ENCODE measurements at regions not wholly inside any gene's neighbourhood (a gene's known extent, or its start where the extent isn't known, plus 50 kb on each side); places are given as distances from the start of the nearest gene placed in this dataset.

GRCh38 chr16:73882033-73882432 is 414.6 kb upstream of the PSMD7 start:
- ATAC-seq (no peak), DNase-seq (no peak)
- Mint-ChIP-seq H3K4me1 (no peaks in the 10 kb centered on the region), H3K9me3 (no peaks in the 10 kb centered on the region), H3K4me3 (no peak overlapping the region), H3K27me3 (peaks cover 14% of the 10 kb centered on the region), H3K27ac (no peak overlapping the region)

- Mint-ChIP-seq H3K4me1 (no peaks in the 10 kb centered on the region), H3K27me3 (peaks cover 5% of the 10 kb centered on the region), H3K9me3 (no peaks in the 10 kb centered on the region), H3K27ac (peak overlapping the region in 1 of 2 donors; percentile 4), H3K4me3 (no peak overlapping the region)
- ATAC-seq: no peak
- no peak for DNase-seq
Observed at GRCh38 chr16:73879621-73880020, 417.0 kb upstream of the PSMD7 start.

GRCh38 chr16:73878611-73879010 is 418.0 kb upstream of the PSMD7 start:
- no peak overlapping the region for H3K27ac Mint-ChIP-seq

DNA sequence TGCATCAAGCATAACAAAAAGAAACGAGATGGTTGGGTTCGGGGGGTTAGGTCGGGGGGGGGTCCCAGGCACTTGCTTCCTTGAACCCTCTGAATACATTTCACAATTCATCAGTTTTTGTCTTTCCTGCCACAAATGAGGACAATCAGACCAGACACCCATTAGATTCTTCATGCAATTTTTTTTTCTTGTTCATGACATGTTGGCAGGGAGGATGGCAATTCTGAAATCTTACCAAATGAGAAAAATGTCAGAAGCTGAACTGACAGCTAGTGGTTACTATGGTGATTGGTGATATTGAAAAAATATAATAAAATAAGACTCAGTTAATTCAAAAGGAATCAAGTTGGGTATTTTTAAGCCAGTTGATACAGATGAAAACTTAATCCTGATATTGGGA is 419.5 kb upstream of the PSMD7 start:
- no peaks in the 10 kb centered on the region for H3K4me1 Mint-ChIP-seq
- DNase-seq (no peak), ATAC-seq (no peak)
- H3K27ac Mint-ChIP-seq: no peak overlapping the region
- H3K9me3 Mint-ChIP-seq: no peaks in the 10 kb centered on the region
- no peak overlapping the region for H3K4me3 Mint-ChIP-seq
- peaks cover 5% of the 10 kb centered on the region for H3K27me3 Mint-ChIP-seq

More at GRCh38 chr16:73878611-73879010, 418.0 kb upstream of the PSMD7 start:
- H3K9me3 Mint-ChIP-seq: no peaks in the 10 kb centered on the region
- peaks cover 5% of the 10 kb centered on the region for H3K27me3 Mint-ChIP-seq
- no peak for ATAC-seq
- no peak for DNase-seq
- no peaks in the 10 kb centered on the region for H3K4me1 Mint-ChIP-seq
- no peak overlapping the region for H3K4me3 Mint-ChIP-seq

GRCh38 chr16:73875996-73876690 is 420.5 kb upstream of the PSMD7 start:
- Mint-ChIP-seq H3K9me3 (no peaks in the 10 kb centered on the region), H3K27me3 (peaks cover 5% of the 10 kb centered on the region), H3K4me1 (no peaks in the 10 kb centered on the region), H3K4me3 (no peak overlapping the region), H3K27ac (no peak overlapping the region)
- ATAC-seq (no peak), DNase-seq (no peak)

DNA sequence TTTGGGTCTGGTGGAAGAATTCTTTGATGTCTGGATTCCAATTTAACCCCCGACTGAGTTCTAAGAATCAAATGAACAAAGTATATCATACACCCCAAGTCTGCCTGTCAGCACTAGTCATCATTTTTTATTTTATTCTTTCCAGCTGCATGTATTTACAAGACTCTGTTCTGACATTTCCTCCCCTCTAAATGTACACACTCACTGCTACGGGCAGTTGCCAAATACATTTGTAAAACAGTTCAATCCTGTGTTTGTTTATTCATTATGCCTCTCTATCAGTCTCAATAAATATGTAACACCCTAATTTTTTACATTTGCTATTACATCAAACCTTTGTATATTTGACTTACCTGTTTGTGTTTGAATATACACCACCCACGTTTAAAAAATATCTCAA is 422.3 kb upstream of the PSMD7 start:
- no peaks in the 10 kb centered on the region for H3K27me3 Mint-ChIP-seq
- no peak overlapping the region for H3K4me3 Mint-ChIP-seq
- H3K4me1 Mint-ChIP-seq: no peaks in the 10 kb centered on the region
- no peak overlapping the region for H3K27ac Mint-ChIP-seq
- no peaks in the 10 kb centered on the region for H3K9me3 Mint-ChIP-seq
- ATAC-seq (no peak), DNase-seq (no peak)

GRCh38 chr16:73873643-73874042 is 423.0 kb upstream of the PSMD7 start:
- Mint-ChIP-seq H3K27ac (no peak overlapping the region), H3K9me3 (no peaks in the 10 kb centered on the region), H3K4me1 (no peaks in the 10 kb centered on the region), H3K4me3 (no peak overlapping the region), H3K27me3 (no peaks in the 10 kb centered on the region)
- ATAC-seq (no peak), DNase-seq (no peak)

DNA sequence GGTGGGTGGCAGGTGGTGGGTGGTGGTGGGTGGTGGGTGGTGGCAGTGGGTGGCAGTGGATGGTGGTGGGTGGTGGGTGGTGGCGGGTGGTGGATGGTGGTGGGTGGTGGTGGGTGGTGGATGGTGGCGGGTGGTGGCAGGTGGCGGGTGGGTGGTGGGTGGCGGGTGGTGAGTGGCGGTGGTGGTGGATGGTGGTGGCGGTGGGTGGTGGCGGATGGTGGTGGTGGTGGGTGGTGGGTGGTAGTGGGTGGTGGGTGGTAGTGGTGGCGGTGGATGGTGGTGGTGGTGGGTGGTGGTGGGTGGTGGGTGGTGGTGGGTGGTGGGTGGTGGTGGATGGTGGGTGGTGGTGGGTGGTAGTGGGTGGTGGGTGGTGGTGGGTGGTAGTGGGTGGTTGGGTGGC is 423.8 kb upstream of the PSMD7 start:
- H3K4me3 Mint-ChIP-seq: no peak overlapping the region
- H3K27ac Mint-ChIP-seq: no peak overlapping the region
- DNase-seq (no peak), ATAC-seq (peak; percentile 72)
- H3K9me3 Mint-ChIP-seq: no peaks in the 10 kb centered on the region
- H3K4me1 Mint-ChIP-seq: no peaks in the 10 kb centered on the region
- no peaks in the 10 kb centered on the region for H3K27me3 Mint-ChIP-seq

GRCh38 chr16:73871088-73871733 is 425.4 kb upstream of the PSMD7 start:
- no peak for ATAC-seq
- H3K27ac Mint-ChIP-seq: no peak overlapping the region

DNA sequence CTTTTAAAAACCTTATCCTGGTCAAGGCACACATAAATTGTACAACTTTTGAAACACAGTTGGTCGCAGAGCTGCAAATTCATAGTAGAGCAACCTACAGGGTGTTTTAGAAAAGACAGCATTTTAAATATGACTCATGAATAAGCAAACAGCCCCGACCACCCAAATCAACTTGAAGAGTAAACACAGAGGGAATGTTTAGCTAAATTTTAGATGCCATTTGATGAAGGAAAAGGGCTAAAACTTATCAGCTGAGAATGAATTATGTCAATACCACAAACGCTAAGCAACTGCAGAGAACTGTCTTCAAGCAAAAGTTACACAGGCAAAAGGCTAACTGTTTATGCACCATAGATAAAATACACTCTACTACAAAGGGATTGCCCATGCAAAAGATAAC is 427.5 kb upstream of the PSMD7 start:
- H3K27me3 Mint-ChIP-seq: no peaks in the 10 kb centered on the region
- no peaks in the 10 kb centered on the region for H3K4me1 Mint-ChIP-seq
- ATAC-seq: no peak
- H3K4me3 Mint-ChIP-seq: no peak overlapping the region
- H3K27ac Mint-ChIP-seq: no peak overlapping the region
- no peak for DNase-seq
- H3K9me3 Mint-ChIP-seq: no peaks in the 10 kb centered on the region

More at GRCh38 chr16:73871088-73871733, 425.4 kb upstream of the PSMD7 start:
- Mint-ChIP-seq H3K4me1 (no peaks in the 10 kb centered on the region), H3K4me3 (no peak overlapping the region), H3K27me3 (no peaks in the 10 kb centered on the region), H3K9me3 (no peaks in the 10 kb centered on the region)
- DNase-seq: no peak

DNA sequence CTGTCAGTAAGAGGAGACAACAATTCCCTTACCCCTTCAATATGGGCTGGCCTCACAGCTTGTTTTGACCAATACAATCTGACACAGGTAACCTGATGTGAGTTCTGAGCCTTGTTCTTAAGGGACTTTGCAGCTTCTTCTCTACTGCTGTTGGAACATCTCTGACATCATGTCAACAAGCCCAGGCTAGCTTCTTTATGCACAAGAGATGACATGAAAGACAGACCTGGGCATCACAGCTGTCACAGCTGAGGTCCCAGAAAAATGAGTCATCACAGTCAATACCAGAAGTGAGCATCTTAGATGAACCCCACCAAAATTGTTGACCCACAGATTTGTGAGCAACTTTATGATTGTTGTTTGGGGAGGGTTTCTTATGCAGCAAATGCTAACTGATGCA is 431.7 kb upstream of the PSMD7 start:
- ATAC-seq (no peak), DNase-seq (no peak)
- Mint-ChIP-seq H3K4me3 (no peak overlapping the region), H3K4me1 (no peaks in the 10 kb centered on the region), H3K9me3 (no peaks in the 10 kb centered on the region), H3K27ac (no peak overlapping the region), H3K27me3 (no peaks in the 10 kb centered on the region)

GRCh38 chr16:73858326-73858725 is 438.3 kb upstream of the PSMD7 start:
- DNase-seq (no peak), ATAC-seq (no peak)
- Mint-ChIP-seq H3K9me3 (no peaks in the 10 kb centered on the region), H3K27ac (no peak overlapping the region), H3K4me1 (no peaks in the 10 kb centered on the region), H3K27me3 (no peaks in the 10 kb centered on the region), H3K4me3 (no peak overlapping the region)

DNA sequence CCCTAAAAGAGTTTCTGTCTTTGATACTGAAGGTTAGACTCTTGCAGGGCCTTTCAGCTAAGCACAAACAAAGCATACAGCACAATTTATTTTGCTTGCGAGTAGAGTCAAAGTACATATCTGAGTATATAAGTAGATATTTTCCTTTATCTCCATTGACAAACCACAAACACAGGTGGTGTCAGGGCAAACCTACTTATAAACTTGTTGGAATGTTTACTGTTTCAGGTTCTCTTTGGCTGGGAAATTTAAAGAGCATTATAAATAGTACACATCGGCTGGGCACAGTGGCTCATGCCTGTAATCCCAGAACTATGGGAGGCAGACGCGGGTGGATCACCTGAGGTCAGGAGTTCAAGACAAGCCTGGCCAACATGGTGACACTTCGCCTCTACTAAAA is 442.6 kb upstream of the PSMD7 start:
- no peaks in the 10 kb centered on the region for H3K27me3 Mint-ChIP-seq
- H3K27ac Mint-ChIP-seq: no peak overlapping the region
- ATAC-seq (no peak), DNase-seq (no peak)
- no peaks in the 10 kb centered on the region for H3K4me1 Mint-ChIP-seq
- no peak overlapping the region for H3K4me3 Mint-ChIP-seq
- no peaks in the 10 kb centered on the region for H3K9me3 Mint-ChIP-seq

DNA sequence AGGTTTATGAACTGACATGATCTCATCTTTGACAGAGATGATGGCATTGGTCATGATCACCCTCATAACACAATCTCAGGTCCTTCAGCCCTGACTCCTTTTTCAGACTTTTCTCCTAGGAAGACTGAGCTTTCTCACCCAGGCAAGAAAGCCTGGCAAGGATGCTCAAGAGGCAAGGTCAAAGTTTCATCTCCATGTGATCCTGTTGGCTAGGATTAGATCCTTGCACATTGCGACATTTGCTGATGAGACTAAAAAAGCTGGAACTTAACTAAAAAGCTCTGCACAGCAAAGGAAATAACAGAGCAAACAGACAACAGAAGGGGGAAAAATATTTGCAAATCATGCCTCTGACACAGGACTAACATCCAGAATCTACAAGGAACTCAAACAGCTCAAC is 444.1 kb upstream of the PSMD7 start:
- H3K4me3 Mint-ChIP-seq: no peak overlapping the region
- DNase-seq: no peak

DNA sequence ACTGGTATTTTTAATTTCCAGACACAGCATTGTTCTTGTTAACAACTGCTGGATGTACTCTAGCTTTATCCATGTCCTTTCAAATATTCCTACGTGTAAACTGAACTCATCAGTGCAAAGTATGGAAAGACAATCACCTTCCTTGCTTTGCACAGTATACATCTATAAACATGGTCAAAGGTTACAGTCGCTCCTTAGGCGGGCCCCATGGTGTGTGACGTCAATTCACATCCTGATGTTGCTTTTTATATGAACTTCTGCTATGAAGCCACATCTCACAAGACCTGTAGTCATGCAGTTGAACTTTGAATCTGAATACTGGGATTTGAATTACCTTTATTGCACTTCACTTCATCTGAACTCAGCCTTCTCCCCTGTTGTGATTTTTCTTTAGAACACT is 447.6 kb upstream of the PSMD7 start:
- Mint-ChIP-seq H3K4me3 (no peak overlapping the region), H3K27ac (no peak overlapping the region), H3K9me3 (no peaks in the 10 kb centered on the region), H3K4me1 (no peaks in the 10 kb centered on the region), H3K27me3 (no peaks in the 10 kb centered on the region)
- no peak for ATAC-seq
- DNase-seq: no peak

More for the DNA sequence above, 444.1 kb upstream of the PSMD7 start:
- no peaks in the 10 kb centered on the region for H3K27me3 Mint-ChIP-seq
- H3K9me3 Mint-ChIP-seq: no peaks in the 10 kb centered on the region
- H3K27ac Mint-ChIP-seq: no peak overlapping the region
- no peaks in the 10 kb centered on the region for H3K4me1 Mint-ChIP-seq
- no peak for ATAC-seq

GRCh38 chr16:73847090-73847489 is 449.5 kb upstream of the PSMD7 start:
- DNase-seq (no peak), ATAC-seq (no peak)
- no peaks in the 10 kb centered on the region for H3K27me3 Mint-ChIP-seq
- H3K9me3 Mint-ChIP-seq: no peaks in the 10 kb centered on the region
- H3K27ac Mint-ChIP-seq: no peak overlapping the region
- no peaks in the 10 kb centered on the region for H3K4me1 Mint-ChIP-seq
- no peak overlapping the region for H3K4me3 Mint-ChIP-seq

DNA sequence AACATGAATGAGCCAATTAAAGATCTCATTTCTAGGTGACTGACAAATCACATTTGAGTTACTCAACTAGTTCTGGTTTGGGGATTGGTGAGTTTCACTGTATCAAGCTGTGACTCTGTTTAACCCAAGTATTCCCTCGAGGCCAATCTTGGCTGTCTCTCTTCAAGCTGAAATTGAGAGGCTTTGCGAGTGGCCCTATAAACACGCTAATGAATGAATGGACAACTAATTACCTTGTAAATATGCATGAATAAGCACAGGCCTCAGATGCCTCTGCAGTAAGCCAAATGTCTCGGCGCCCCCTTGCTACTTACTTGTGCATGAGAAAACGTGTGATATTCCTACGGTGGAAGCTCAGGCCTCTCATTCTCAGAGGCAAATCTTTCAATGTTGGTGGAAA is 450.3 kb upstream of the PSMD7 start:
- H3K27me3 Mint-ChIP-seq: no peaks in the 10 kb centered on the region
- H3K9me3 Mint-ChIP-seq: no peaks in the 10 kb centered on the region
- no peaks in the 10 kb centered on the region for H3K4me1 Mint-ChIP-seq
- H3K27ac Mint-ChIP-seq: no peak overlapping the region
- DNase-seq: no peak
- no peak overlapping the region for H3K4me3 Mint-ChIP-seq
- no peak for ATAC-seq

Data from stimulated activated naive CD8-positive, alpha-beta T cell treated with anti-CD3 and anti-CD28 coated beads, Interleukin-15, amount 100 ng/mL, for 72 hours (primary cell).